ENCODE measurements at regions not wholly inside any gene's neighbourhood (a gene's known extent, or its start where the extent isn't known, plus 50 kb on each side); places are given as distances from the start of the nearest gene placed in this dataset.

DNA sequence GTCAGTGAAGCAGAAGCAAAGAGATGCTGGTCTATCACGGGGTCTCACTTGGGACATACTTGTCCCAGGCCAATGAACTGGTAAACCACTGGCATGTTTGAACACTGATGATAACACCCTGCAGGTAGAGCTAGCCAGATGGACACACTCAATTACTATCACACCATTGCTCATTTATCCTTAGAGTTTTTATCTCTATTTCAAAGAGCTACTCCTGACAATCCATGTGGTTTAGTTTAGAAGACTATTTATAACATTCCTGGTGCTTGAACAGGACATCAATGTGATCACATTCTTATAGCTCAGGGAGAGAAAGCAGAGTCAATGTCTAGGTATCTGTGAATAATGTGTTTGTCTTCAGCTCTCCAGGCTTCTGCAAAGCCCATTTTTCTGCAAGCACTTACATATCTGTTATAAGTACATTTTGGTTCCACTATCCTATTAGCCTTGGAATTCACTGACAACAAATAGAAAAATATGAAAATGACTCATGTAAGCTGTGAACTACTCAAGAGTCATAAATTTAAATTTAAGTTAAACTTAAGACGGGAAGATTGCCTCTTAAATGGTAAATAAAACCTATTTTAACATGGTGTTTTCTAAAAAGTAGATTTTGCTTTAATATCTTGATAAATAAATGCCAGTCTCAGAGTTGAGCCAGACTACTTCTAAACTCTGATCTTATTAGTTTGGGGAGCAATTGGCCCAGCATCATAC, 106.7 kb upstream of the MBL2 start:
- Histone ChIP-seq H3K79me2 (ENCODE audit: insufficient read depth, low read length) (no peaks in the 10 kb centered on the region), H4K20me1 (ENCODE audit: insufficient read depth) (no peaks in the 10 kb centered on the region), H3K4me2 (ENCODE audit: low read length) (no peak overlapping the region), H3K9ac (ENCODE audit: low read length) (no peak overlapping the region), H3K4me1 (ENCODE audit: control insufficient read depth in 1 of 2, insufficient read depth in 2 of 2, low read length in 2 of 2) (peaks cover 0 to 3% of the 10 kb centered on the region in 2 experiments; a peak in 1 of 4 replicates), H2AFZ (ENCODE audit: low read depth, low read length, poor library complexity, severe bottlenecking) (no peak overlapping the region), H3K36me3 (ENCODE audit: control insufficient read depth in 1 of 2, insufficient read depth in 2 of 2, low read length in 2 of 2) (no peaks in the 10 kb centered on the region), H3K9me3 (ENCODE audit: control insufficient read depth in 1 of 2, insufficient read depth in 1 of 2, low read depth in 1 of 2, low read length in 2 of 2) (no peaks in the 10 kb centered on the region), H3K4me3 (replicated peaks in 1 of 2; ENCODE audit: low read depth in 1 of 2, low read length in 2 of 2) (no peak overlapping the region), H3K9me2 (ENCODE audit: insufficient read depth) (no peaks in the 10 kb centered on the region), H3K27ac (ENCODE audit: low read depth, low read length) (no peak overlapping the region), H3K27me3 (ENCODE audit: insufficient read depth, low read length) (no peaks in the 10 kb centered on the region)
- BruUV-seq (replicated peaks), result no TSS peak
- DNase-seq (ENCODE audit: low read depth, low spot score) (no peak), ATAC-seq (no peak)
- CTCF ChIA-PET, result no interaction called here
- TF ChIP-seq ZFX (IDR thresholded peaks at IDR 0.05), result no peak
- no peak for TF ChIP-seq MAX (IDR thresholded peaks at IDR 0.05)
- no peak for TF ChIP-seq RAD21 (IDR thresholded peaks at IDR 0.05; ENCODE audit: low read depth)
- no peak for TF ChIP-seq CEBPB (IDR thresholded peaks at IDR 0.05; ENCODE audit: low read depth)
- TF ChIP-seq, protein P1, sequence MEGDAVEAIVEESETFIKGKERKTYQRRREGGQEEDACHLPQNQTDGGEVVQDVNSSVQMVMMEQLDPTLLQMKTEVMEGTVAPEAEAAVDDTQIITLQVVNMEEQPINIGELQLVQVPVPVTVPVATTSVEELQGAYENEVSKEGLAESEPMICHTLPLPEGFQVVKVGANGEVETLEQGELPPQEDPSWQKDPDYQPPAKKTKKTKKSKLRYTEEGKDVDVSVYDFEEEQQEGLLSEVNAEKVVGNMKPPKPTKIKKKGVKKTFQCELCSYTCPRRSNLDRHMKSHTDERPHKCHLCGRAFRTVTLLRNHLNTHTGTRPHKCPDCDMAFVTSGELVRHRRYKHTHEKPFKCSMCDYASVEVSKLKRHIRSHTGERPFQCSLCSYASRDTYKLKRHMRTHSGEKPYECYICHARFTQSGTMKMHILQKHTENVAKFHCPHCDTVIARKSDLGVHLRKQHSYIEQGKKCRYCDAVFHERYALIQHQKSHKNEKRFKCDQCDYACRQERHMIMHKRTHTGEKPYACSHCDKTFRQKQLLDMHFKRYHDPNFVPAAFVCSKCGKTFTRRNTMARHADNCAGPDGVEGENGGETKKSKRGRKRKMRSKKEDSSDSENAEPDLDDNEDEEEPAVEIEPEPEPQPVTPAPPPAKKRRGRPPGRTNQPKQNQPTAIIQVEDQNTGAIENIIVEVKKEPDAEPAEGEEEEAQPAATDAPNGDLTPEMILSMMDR (IDR thresholded peaks at IDR 0.05 in 2 of 3, conservative IDR thresholded peaks at IDR 0.05 in 1 of 3; ENCODE audit: borderline replicate concordance in 1 of 3, insufficient read depth in 1 of 3, low read depth in 2 of 3, low read length in 2 of 3), result no peak
- TF ChIP-seq SRF (IDR thresholded peaks at IDR 0.05; ENCODE audit: low read depth), result no peak
- no peak for TF ChIP-seq ZBTB33 (IDR thresholded peaks at IDR 0.05; ENCODE audit: extremely low read depth, insufficient replicate concordance, low read length)
- POLR2A ChIA-PET, result no interaction called here
- intact Hi-C loops (cut with micrococcal nuclease), result no loop called here
- RAD21 ChIA-PET (ENCODE audit: low non-redundant PET in 1 of 2, low total read pairs in 2 of 2, uncharacterized antibody in 2 of 2, unreplicated experiment in 2 of 2), result no interaction called here
